ENCODE measurements at regions not wholly inside any gene's neighbourhood (a gene's known extent, or its start where the extent isn't known, plus 50 kb on each side); places are given as distances from the start of the nearest gene placed in this dataset.

DNA sequence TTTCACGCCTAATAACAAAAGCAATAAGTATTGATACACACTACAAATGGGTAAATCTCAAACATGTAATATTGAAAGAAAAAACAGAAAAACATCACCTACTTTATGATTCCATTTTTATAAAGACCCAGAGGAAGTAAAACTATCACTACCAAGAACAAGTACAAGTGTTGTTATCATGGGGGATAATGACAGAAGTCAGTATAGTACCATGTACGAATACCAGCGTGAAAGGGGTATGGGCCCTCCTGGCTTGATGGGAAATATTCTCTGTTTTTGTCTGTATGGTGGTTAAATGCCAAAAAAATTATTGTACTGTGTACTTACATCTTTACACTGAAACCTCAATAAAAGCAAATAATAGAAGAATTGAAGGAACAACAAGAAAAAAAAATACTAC is 665.7 kb downstream of the TMEM182 start:
- TF ChIP-seq, protein P1, sequence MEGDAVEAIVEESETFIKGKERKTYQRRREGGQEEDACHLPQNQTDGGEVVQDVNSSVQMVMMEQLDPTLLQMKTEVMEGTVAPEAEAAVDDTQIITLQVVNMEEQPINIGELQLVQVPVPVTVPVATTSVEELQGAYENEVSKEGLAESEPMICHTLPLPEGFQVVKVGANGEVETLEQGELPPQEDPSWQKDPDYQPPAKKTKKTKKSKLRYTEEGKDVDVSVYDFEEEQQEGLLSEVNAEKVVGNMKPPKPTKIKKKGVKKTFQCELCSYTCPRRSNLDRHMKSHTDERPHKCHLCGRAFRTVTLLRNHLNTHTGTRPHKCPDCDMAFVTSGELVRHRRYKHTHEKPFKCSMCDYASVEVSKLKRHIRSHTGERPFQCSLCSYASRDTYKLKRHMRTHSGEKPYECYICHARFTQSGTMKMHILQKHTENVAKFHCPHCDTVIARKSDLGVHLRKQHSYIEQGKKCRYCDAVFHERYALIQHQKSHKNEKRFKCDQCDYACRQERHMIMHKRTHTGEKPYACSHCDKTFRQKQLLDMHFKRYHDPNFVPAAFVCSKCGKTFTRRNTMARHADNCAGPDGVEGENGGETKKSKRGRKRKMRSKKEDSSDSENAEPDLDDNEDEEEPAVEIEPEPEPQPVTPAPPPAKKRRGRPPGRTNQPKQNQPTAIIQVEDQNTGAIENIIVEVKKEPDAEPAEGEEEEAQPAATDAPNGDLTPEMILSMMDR (conservative IDR thresholded peaks at IDR 0.05; ENCODE audit: low read depth, low read length), result no peak
- Histone ChIP-seq H3K27me3 (ENCODE audit: insufficient read depth, low read depth) (no peaks in the 10 kb centered on the region), H3K4me2 (no peak overlapping the region), H3K27ac (no peak overlapping the region), H3K79me2 (ENCODE audit: insufficient read depth, low read depth) (no peaks in the 10 kb centered on the region), H3K4me1 (ENCODE audit: low read depth, poor library complexity, severe bottlenecking) (no peaks in the 10 kb centered on the region), H3K4me3 (IDR thresholded peaks at IDR 0.05; ENCODE audit: insufficient read depth, low read depth, low read length) (no peak overlapping the region), H3K36me3 (ENCODE audit: insufficient read depth) (no peaks in the 10 kb centered on the region), H4K20me1 (ENCODE audit: insufficient read depth) (no peaks in the 10 kb centered on the region), H3K9ac (no peak overlapping the region), H2AFZ (ENCODE audit: low read depth) (no peak overlapping the region)

DNA sequence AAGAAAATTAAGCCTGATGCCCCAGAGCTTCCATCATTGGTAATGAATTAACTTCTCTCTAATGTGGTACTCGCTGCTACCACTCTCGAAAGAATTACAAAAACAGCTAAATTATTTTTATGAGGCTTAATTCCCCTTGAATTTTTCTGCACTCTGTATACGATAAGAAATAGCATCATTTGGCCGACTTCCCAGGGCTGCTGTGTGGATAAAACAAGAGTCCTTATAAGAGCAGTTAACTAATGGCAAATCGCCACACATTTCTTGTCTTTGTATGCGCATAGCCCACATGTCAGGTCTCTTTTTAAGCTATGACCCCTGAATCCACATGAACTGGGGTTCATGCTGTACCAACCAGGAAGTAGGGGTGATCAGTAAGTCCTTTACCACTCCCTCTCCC is 668.4 kb downstream of the TMEM182 start:
- H4K20me1 ChIP-seq (ENCODE audit: insufficient read depth), result no peaks in the 10 kb centered on the region
- no peaks in the 10 kb centered on the region for H3K79me2 ChIP-seq (ENCODE audit: insufficient read depth, low read depth)
- H2AFZ ChIP-seq (ENCODE audit: low read depth), result no peak overlapping the region
- no peak overlapping the region for H3K9ac ChIP-seq
- no peaks in the 10 kb centered on the region for H3K36me3 ChIP-seq (ENCODE audit: insufficient read depth)
- H3K4me2 ChIP-seq, result no peak overlapping the region
- H3K4me1 ChIP-seq (ENCODE audit: low read depth, poor library complexity, severe bottlenecking), result no peaks in the 10 kb centered on the region
- no peak overlapping the region for H3K27ac ChIP-seq
- TF ChIP-seq, protein P1 (conservative IDR thresholded peaks at IDR 0.05; ENCODE audit: low read depth, low read length), result no peak
- H3K4me3 ChIP-seq (IDR thresholded peaks at IDR 0.05; ENCODE audit: insufficient read depth, low read depth, low read length), result no peak overlapping the region
- no peaks in the 10 kb centered on the region for H3K27me3 ChIP-seq (ENCODE audit: insufficient read depth, low read depth)

DNA sequence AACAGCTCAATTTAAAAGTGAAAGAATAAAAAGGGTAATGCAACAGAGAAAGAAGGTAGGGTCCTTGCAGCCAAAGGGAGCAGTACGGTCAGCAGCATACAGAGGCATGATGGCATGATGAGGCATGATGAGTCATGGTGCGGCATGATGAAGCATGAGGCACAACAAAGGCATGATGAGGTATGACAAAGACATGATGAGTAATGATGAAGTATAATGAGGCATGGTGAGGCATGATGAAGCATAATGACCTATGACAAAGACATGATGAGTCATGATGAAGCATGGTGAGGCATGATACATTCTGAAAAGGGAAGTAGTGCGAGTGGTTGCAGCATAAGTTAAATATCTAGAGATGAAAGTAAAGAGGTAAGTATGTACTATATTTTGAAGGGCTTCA is 673.2 kb downstream of the TMEM182 start:
- Histone ChIP-seq H3K4me1 (ENCODE audit: low read depth, poor library complexity, severe bottlenecking) (peaks cover 37% of the 10 kb centered on the region), H3K4me3 (IDR thresholded peaks at IDR 0.05; ENCODE audit: insufficient read depth, low read depth, low read length) (no peak overlapping the region), H3K36me3 (ENCODE audit: insufficient read depth) (no peaks in the 10 kb centered on the region), H3K4me2 (no peak overlapping the region), H3K79me2 (ENCODE audit: insufficient read depth, low read depth) (no peaks in the 10 kb centered on the region), H2AFZ (ENCODE audit: low read depth) (no peak overlapping the region), H3K27ac (no peak overlapping the region), H4K20me1 (ENCODE audit: insufficient read depth) (no peaks in the 10 kb centered on the region), H3K9ac (no peak overlapping the region), H3K27me3 (ENCODE audit: insufficient read depth, low read depth) (no peaks in the 10 kb centered on the region)
- TF ChIP-seq, protein P1 (conservative IDR thresholded peaks at IDR 0.05; ENCODE audit: low read depth, low read length), result no peak

DNA sequence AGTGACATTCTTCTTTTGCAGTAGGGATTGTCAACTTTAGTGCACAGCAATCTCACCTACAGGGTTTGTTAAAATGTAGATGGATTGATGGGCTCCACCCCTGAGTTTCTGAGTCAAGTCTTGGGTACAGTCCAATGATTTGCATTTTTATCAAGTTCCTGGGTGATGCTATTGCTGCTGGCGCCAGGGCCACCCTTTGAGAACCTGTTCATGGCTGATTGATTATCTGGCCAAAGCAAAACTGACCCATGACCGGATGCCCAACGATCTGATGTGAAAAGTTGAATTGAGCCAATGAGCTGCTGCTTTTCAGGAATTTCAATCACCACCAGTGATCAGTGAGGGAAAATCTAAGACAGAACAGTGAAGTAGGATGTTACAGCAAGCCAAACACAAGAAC is 675.3 kb downstream of the TMEM182 start:
- Histone ChIP-seq H3K4me2 (peak overlapping the region; percentile 19; the same call in 1 of the 2 replicates), H3K9ac (no peak overlapping the region), H3K4me3 (IDR thresholded peaks at IDR 0.05; ENCODE audit: insufficient read depth, low read depth, low read length) (no peak overlapping the region), H3K27me3 (ENCODE audit: insufficient read depth, low read depth) (no peaks in the 10 kb centered on the region), H2AFZ (ENCODE audit: low read depth) (no peak overlapping the region), H3K36me3 (ENCODE audit: insufficient read depth) (no peaks in the 10 kb centered on the region), H3K4me1 (ENCODE audit: low read depth, poor library complexity, severe bottlenecking) (peaks cover 37% of the 10 kb centered on the region), H3K27ac (peak overlapping the region; percentile 33), H4K20me1 (ENCODE audit: insufficient read depth) (no peaks in the 10 kb centered on the region), H3K79me2 (ENCODE audit: insufficient read depth, low read depth) (no peaks in the 10 kb centered on the region)
- TF ChIP-seq, protein P1 (conservative IDR thresholded peaks at IDR 0.05; ENCODE audit: low read depth, low read length), result no peak
